GM19397 (cell line): ENCODE measurements at regions not wholly inside any gene's neighbourhood (a gene's known extent, or its start where the extent isn't known, plus 50 kb on each side); places are given as distances from the start of the nearest gene placed in this dataset.
"Not testable (repeated sequence)": the region's sequence is repeated elsewhere in the genome, so short reads cannot be mapped to it uniquely, and the experiment has no call there.

Source experiments
- ATAC-seq: cut with Tn5 transposase; IDR thresholded peaks from one replicate; pipeline ENCODE4 v1.9.1; 2021; ENCODE audit warnings: mild to moderate bottlenecking, moderate library complexity; ENCODE audit not compliant: unreplicated experiment

- ATAC-seq = no peak
Observed at GRCh38 chr5:56311306-56311905, 78.3 kb upstream of the ANKRD55 start.

DNA sequence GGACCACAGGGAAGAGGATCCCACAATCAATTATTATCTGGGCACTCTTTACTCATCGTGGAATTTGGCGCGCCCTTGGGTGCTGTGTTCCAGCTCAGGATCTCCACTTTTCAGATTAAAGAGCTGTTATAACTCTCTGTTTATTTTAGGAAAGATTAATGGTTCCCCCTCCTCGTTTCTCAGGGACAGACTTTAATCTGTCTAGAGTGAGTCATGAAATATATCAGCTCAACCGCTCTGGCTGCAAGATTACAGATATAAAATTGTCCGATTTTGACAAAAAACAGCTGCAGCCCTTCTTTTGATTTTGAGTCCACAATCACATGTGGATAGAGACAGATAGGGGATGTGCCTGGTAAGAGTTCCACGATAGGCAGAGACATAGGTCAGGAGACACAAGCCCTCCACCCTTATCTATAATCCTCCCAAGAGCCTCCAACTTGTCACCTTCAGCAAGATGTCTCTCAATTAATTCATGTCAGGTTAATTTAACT is 77.6 kb upstream of the ANKRD55 start:
- no peak for ATAC-seq

DNA sequence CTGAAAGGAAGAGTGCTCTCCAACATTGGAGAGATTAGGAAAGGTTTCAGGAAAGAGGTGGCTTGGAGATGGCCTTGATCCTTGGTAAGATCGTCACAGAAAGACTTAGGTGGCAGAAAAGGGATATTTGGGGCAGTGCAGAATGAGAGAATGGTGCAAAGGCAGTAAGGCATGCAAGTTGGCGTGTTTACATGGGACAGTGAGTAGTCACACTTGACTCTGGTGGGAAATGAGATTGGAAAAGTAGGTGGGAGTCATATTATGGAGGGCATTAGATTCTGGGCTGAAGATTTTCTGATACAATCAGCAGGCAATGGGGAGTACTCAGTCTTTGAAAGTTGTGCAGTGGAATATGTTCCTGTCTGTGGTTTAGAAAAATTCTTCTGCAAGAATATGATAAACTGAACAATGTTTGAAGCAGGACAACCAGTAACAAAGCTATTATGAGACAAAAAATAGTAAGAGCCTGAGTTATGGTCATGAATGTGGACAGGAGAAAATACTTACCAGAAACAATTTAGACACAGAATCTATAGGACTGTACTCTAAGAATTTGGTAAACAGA is 76.2 kb upstream of the ANKRD55 start:
- no peak for ATAC-seq

DNA sequence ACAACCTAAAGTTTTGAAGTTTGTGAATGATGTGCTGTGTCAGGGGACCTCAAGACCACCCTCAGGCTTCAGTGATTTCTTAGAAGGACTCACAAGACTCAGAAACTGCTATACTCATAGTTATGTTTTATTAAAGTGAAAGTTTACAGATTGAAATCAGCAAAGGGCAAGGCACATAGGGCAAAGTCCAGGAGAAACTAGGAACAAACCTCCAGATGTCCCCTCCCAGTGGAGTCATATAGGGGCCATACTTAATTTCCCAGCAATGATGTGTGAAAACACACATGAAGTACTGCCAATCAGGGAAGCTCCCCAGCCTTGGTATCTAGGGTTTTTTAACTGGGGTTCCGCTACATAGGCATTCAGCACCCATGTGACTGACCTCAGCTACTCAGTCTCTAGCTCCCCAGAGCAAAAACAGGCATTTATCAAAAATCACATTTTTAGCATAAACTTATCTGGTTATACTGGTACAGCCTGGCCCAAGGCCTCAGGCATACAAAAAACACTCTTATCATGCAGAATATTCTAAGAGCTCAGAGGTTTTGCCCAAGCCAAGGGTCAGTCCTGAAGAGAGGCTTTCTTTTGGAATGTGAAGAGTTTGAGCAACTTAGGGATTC is 74.7 kb upstream of the ANKRD55 start:
- no peak for ATAC-seq

- no peak for ATAC-seq
Observed at GRCh38 chr5:56306433-56307150, 73.5 kb upstream of the ANKRD55 start.

GRCh38 chr5:56305001-56305950 is 72.1 kb upstream of the ANKRD55 start:
- no peak for ATAC-seq

GRCh38 chr5:56303511-56303910 is 70.4 kb upstream of the ANKRD55 start:
- no peak for ATAC-seq

GRCh38 chr5:56302027-56302426 is 68.9 kb upstream of the ANKRD55 start:
- no peak for ATAC-seq

DNA sequence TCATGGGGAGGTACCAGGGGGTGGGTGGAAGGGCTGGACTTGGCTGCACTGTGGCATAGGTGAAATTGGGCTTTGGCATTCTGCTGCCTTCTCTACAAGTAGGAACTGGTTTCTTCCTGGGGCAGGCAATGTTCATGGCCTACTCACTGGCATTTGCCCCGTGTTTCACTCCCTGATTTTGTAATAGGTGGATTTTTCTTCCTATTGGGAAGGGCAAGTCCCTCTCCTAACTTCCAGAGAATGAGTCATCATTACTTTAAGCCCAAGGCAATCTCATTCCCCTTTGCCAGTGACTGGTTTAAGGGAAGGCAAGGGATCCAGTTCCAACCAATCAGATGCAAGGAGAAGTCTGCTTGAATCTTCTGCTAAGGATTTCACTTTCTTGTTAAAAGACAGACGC is 67.9 kb upstream of the ANKRD55 start:
- ATAC-seq = no peak

DNA sequence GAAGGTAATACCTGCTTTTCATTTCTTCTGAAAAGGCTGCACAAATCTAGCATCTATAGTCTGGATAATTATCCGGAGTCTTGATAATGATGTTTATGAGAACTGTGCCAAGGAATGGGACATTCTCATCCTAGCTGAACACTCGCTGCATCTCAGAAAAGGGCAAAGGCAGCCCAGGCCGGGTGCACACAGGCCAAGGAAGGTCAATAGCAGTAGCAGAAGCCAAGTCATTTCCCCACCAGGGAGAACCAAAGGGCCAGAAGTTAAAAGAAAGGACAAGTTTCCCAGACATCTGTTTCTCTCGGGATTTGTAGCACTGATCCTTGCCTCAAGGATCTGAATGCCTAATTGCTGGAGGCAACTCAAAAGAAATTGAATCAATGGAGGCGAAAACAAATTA is 66.1 kb upstream of the ANKRD55 start:
- no peak for ATAC-seq

- no peak for ATAC-seq
Observed at GRCh38 chr5:56298336-56299090, 65.4 kb upstream of the ANKRD55 start.

GRCh38 chr5:56297851-56298250 is 64.7 kb upstream of the ANKRD55 start:
- ATAC-seq = no peak

- not testable (repeated sequence) for ATAC-seq
Observed at GRCh38 chr5:56295311-56295710, 62.2 kb upstream of the ANKRD55 start.

GRCh38 chr5:56294354-56294753 is 61.2 kb upstream of the ANKRD55 start:
- no peak for ATAC-seq

DNA sequence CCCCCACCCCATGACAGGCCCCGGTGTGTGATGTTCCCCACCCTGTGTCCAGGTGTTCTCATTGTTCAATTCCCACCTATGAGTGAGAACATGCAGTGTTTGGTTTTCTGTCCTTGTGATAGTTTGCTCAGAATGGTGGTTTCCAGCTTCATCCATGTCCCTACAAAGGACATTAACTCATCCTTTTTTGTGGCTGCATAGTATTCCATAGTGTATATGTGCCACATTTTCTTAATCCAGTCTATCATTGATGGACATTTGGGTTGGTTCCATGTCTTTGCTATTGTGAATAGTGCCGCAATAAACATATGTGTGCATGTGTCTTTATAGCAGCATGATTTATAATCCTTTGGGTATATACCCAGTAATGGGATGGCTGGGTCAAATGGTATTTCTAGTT is 59.7 kb upstream of the ANKRD55 start:
- ATAC-seq = not testable (repeated sequence)

- no peak for ATAC-seq
Observed at GRCh38 chr5:56291661-56292374, 58.7 kb upstream of the ANKRD55 start.

- no peak for ATAC-seq
Observed at GRCh38 chr5:56291079-56291643, 58.0 kb upstream of the ANKRD55 start.

- no peak for ATAC-seq
Observed at GRCh38 chr5:56290378-56291078, 57.4 kb upstream of the ANKRD55 start.
